GM12874 (cell line): ENCODE measurements at regions not wholly inside any gene's neighbourhood (a gene's known extent, or its start where the extent isn't known, plus 50 kb on each side); places are given as distances from the start of the nearest gene placed in this dataset.

ENCODE experiments used
- CTCF ChIP-seq: IDR thresholded peaks from 2 replicates; pipeline ENCODE4 v1.5.1; 2011; ENCODE audit warnings: low read depth, mild to moderate bottlenecking, control low read depth, low read length, moderate library complexity; ENCODE audit not compliant: insufficient read depth

GRCh38 chr1:117802531-117803257 is 126.7 kb downstream of the GDAP2 start:
- no peak for TF ChIP-seq CTCF

GRCh38 chr1:117803318-117803717 is 126.1 kb downstream of the GDAP2 start:
- TF ChIP-seq CTCF = no peak

- no peak for TF ChIP-seq CTCF
Measured at GRCh38 chr1:117809764-117810163, 119.7 kb downstream of the GDAP2 start.

GRCh38 chr1:117810553-117810952 is 118.9 kb downstream of the GDAP2 start:
- TF ChIP-seq CTCF = no peak

- TF ChIP-seq CTCF = no peak
Measured at GRCh38 chr1:117812869-117813511, 116.4 kb downstream of the GDAP2 start.
